Anterior cingulate cortex (tissue), 58 donors: ENCODE measurements at regions not wholly inside any gene's neighbourhood (a gene's known extent, or its start where the extent isn't known, plus 50 kb on each side); places are given as distances from the start of the nearest gene placed in this dataset.
"Not testable (repeated sequence)": the region's sequence is repeated elsewhere in the genome, so short reads cannot be mapped to it uniquely, and the experiment has no call there.

Experiments used
- DNase-seq, 58 donors: peaks; one replicate each; lab custom pipeline; 2025; lab: John Stamatoyannopoulos, UW

GRCh38 chr9:88287972-88288371, 100.3 kb upstream of the SPIN1 start:
- DNase-seq = no peak

GRCh38 chr9:88280816-88281382, 107.3 kb upstream of the SPIN1 start:
- peak in 22 of 58 donors; percentile 6 to 48 (median 15) for DNase-seq

- no peak for DNase-seq
These were observed 110.2 kb upstream of the SPIN1 start for GRCh38 chr9:88278036-88278435.

GRCh38 chr9:88274078-88274477, 114.2 kb upstream of the SPIN1 start:
- DNase-seq = no peak

- DNase-seq = no peak
These were observed 115.3 kb upstream of the SPIN1 start for GRCh38 chr9:88272986-88273385.

GRCh38 chr9:88270413-88270812, 117.8 kb upstream of the SPIN1 start:
- no peak for DNase-seq

- no peak for DNase-seq
These were observed 119.4 kb upstream of the SPIN1 start for GRCh38 chr9:88268886-88269285.

GRCh38 chr9:88267283-88267682, 121.0 kb upstream of the SPIN1 start:
- no peak for DNase-seq

GRCh38 chr9:88266416-88266815, 121.8 kb upstream of the SPIN1 start:
- DNase-seq = no peak

GRCh38 chr9:88259001-88259400, 120.7 kb upstream of the SPATA31C2 start:
- no peak for DNase-seq

GRCh38 chr9:88258601-88259000, 120.3 kb upstream of the SPATA31C2 start:
- peak in 19 of 58 donors; percentile 0 to 53 (median 10) for DNase-seq

GRCh38 chr9:88258024-88258423, 119.7 kb upstream of the SPATA31C2 start:
- DNase-seq = peak in 17 of 58 donors; percentile 1 to 39 (median 7)

GRCh38 chr9:88256216-88256615, 117.9 kb upstream of the SPATA31C2 start:
- DNase-seq = no peak

- DNase-seq = not testable (repeated sequence)
These were observed 117.5 kb upstream of the SPATA31C2 start for GRCh38 chr9:88255806-88256205.

- DNase-seq = no peak
These were observed 113.6 kb upstream of the SPATA31C2 start for GRCh38 chr9:88251903-88252302.

- DNase-seq = no peak
These were observed 105.5 kb upstream of the SPATA31C2 start for GRCh38 chr9:88243736-88244135.

GRCh38 chr9:88242879-88243278, 104.6 kb upstream of the SPATA31C2 start:
- DNase-seq = no peak

GRCh38 chr9:88237991-88238571, 99.8 kb upstream of the SPATA31C2 start:
- no peak for DNase-seq

- DNase-seq = no peak
These were observed 99.2 kb upstream of the SPATA31C2 start for GRCh38 chr9:88237479-88237961.

- DNase-seq = peak in 42 of 58 donors; percentile 5 to 69 (median 26)
These were observed 98.5 kb upstream of the SPATA31C2 start for GRCh38 chr9:88236511-88237478.

- DNase-seq = no peak
These were observed 97.3 kb upstream of the SPATA31C2 start for GRCh38 chr9:88235615-88236014.
